Activated CD4-positive, alpha-beta memory T cell treated with anti-CD3 and anti-CD28 coated beads, Interleukin-2, amount 10 ng/mL, durations not matched to agents 7 days and 5 days (primary cell): ENCODE measurements at regions not wholly inside any gene's neighbourhood (a gene's known extent, or its start where the extent isn't known, plus 50 kb on each side); places are given as distances from the start of the nearest gene placed in this dataset.
"Not testable (repeated sequence)": the region's sequence is repeated elsewhere in the genome, so short reads cannot be mapped to it uniquely, and the experiment has no call there.

Experiments used
- CTCF ChIA-PET: fragments of 350-600 bp; sonication (Branson Sonifier 250); formaldehyde crosslinking; loops from one replicate; lab custom pipeline; 2021; ENCODE audit warnings: antibody characterized with exemption, inconsistent platforms; lab: Charles Lee
- POLR2A ChIA-PET: fragments of 350-600 bp; sonication (Branson Sonifier 250); formaldehyde crosslinking; loops from one replicate; lab custom pipeline; 2021; ENCODE audit warnings: antibody characterized with exemption; lab: Charles Lee
- DNase-seq: peaks from one replicate; pipeline ENCODE4 v3.0.0-alpha.2; 2020
- H3K27ac Mint-ChIP-seq: one replicate; pipeline ENCODE4 v1.8.0; 2021; ENCODE audit warnings: mild to moderate bottlenecking, mixed read lengths
- H3K27me3 Mint-ChIP-seq: one replicate; pipeline ENCODE4 v1.8.0; 2021; ENCODE audit warnings: mixed read lengths
- H3K36me3 Mint-ChIP-seq: one replicate; pipeline ENCODE4 v1.8.0; 2021; ENCODE audit warnings: low read depth, mixed read lengths
- H3K4me1 Mint-ChIP-seq: one replicate; pipeline ENCODE4 v1.8.0; 2021; ENCODE audit warnings: mixed read lengths
- H3K4me3 Mint-ChIP-seq: one replicate; pipeline ENCODE4 v1.8.0; 2021; ENCODE audit warnings: mild to moderate bottlenecking, mixed read lengths
- H3K9me3 Mint-ChIP-seq: one replicate; pipeline ENCODE4 v1.8.0; 2021; ENCODE audit warnings: mixed read lengths

GRCh38 chr3:144499001-144499930 is 527.6 kb downstream of the DIPK2A start:
- DNase-seq, result no peak
- Mint-ChIP-seq H3K4me3 (no peak overlapping the region), H3K9me3 (no peaks in the 10 kb centered on the region), H3K27ac (no peak overlapping the region), H3K36me3 (no peaks in the 10 kb centered on the region), H3K27me3 (no peaks in the 10 kb centered on the region), H3K4me1 (no peaks in the 10 kb centered on the region)
- CTCF ChIA-PET, result no interaction called here
- POLR2A ChIA-PET, result no interaction called here

GRCh38 chr3:144501467-144501866 is 529.8 kb downstream of the DIPK2A start:
- Mint-ChIP-seq H3K4me3 (no peak overlapping the region), H3K36me3 (no peaks in the 10 kb centered on the region), H3K4me1 (no peaks in the 10 kb centered on the region), H3K9me3 (no peaks in the 10 kb centered on the region), H3K27ac (no peak overlapping the region), H3K27me3 (no peaks in the 10 kb centered on the region)
- POLR2A ChIA-PET, result no interaction called here
- CTCF ChIA-PET, result no interaction called here
- no peak for DNase-seq

GRCh38 chr3:144502402-144502801 is 530.8 kb downstream of the DIPK2A start:
- Mint-ChIP-seq H3K4me1 (no peaks in the 10 kb centered on the region), H3K27ac (no peak overlapping the region), H3K9me3 (no peaks in the 10 kb centered on the region), H3K4me3 (no peak overlapping the region), H3K27me3 (no peaks in the 10 kb centered on the region), H3K36me3 (no peaks in the 10 kb centered on the region)
- no peak for DNase-seq
- POLR2A ChIA-PET, result no interaction called here
- CTCF ChIA-PET, result no interaction called here

DNA sequence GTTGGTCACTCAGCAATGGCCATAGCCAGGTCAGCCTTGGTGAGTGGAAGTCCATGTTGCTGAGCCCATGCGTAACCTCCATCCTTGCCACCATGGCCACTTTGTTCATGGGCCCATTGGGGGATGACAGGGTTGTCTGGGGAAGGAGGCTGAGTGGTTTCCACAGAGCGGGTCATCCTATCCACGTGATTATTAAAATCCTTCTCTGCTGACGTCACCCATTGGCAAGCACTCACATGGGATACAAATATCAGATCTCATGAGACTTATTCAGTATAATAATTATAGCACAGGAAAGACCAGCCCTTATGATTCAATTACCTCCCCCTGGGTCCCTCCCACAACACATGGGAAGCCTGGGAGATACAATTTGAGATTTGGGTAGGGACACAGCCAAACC is 534.8 kb downstream of the DIPK2A start:
- H3K36me3 Mint-ChIP-seq, POLR2A ChIA-PET, H3K9me3 Mint-ChIP-seq, CTCF ChIA-PET, H3K27me3 Mint-ChIP-seq, DNase-seq, H3K27ac Mint-ChIP-seq, H3K4me1 Mint-ChIP-seq, H3K4me3 Mint-ChIP-seq: not testable (repeated sequence)

DNA sequence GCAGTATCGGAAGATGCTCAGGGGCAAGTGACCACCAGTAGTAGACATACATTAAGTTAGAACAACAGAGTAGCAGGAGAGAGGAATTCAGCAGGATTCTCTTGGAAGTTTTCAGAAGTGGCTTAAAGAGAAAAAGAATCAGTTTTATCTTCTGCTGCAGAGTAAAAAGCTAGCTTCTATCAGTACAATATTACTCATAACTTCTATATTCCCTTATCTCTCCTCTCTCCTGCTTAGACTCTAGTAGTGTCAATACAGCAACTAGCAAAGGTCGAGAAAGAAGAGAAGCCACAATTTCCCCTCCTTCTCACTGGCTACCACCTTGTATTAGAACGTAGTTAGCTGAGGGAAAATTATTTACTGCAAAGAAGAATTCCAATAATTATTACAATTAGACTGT is 539.7 kb downstream of the DIPK2A start:
- Mint-ChIP-seq H3K9me3 (no peaks in the 10 kb centered on the region), H3K36me3 (no peaks in the 10 kb centered on the region), H3K4me3 (no peak overlapping the region), H3K4me1 (no peaks in the 10 kb centered on the region), H3K27me3 (no peaks in the 10 kb centered on the region), H3K27ac (no peak overlapping the region)
- no peak for DNase-seq
- POLR2A ChIA-PET, result no interaction called here
- CTCF ChIA-PET, result no interaction called here

DNA sequence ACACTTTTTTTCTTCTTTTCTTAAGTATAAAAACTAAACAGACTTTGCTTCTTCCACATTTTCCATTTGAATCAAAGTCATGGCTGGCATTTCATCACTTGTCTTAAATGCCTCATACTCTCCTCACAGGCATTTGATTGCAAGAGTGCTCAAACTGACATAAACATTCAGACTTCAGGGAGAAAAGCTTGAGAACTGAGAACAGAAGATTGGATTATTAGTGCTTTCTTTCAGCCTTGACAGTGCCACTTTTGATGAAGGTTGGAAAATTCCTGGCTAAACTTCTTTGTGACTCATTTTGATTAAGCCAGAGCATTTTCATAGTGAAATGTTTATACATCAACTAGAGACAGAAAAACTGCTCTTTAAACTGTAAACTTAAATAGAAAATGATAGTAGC is 544.4 kb downstream of the DIPK2A start:
- DNase-seq, result no peak
- no peak overlapping the region for H3K4me3 Mint-ChIP-seq
- POLR2A ChIA-PET, result no interaction called here
- CTCF ChIA-PET, result no interaction called here
- H3K9me3 Mint-ChIP-seq, result no peaks in the 10 kb centered on the region
- H3K36me3 Mint-ChIP-seq, result no peaks in the 10 kb centered on the region
- no peak overlapping the region for H3K27ac Mint-ChIP-seq
- no peaks in the 10 kb centered on the region for H3K27me3 Mint-ChIP-seq
- H3K4me1 Mint-ChIP-seq, result no peaks in the 10 kb centered on the region

- H3K4me1 Mint-ChIP-seq, result no peaks in the 10 kb centered on the region
- POLR2A ChIA-PET, result no interaction called here
- no peak overlapping the region for H3K4me3 Mint-ChIP-seq
- H3K9me3 Mint-ChIP-seq, result no peaks in the 10 kb centered on the region
- H3K27ac Mint-ChIP-seq, result no peak overlapping the region
- CTCF ChIA-PET, result no interaction called here
- H3K36me3 Mint-ChIP-seq, result no peaks in the 10 kb centered on the region
- no peaks in the 10 kb centered on the region for H3K27me3 Mint-ChIP-seq
- no peak for DNase-seq
Measured at GRCh38 chr3:144516589-144516988, 545.0 kb downstream of the DIPK2A start.

- Mint-ChIP-seq H3K4me3 (no peak overlapping the region), H3K9me3 (no peaks in the 10 kb centered on the region), H3K27me3 (no peaks in the 10 kb centered on the region), H3K4me1 (no peaks in the 10 kb centered on the region), H3K27ac (no peak overlapping the region), H3K36me3 (no peaks in the 10 kb centered on the region)
- DNase-seq, result no peak
- POLR2A ChIA-PET, result no interaction called here
- CTCF ChIA-PET, result no interaction called here
Measured at GRCh38 chr3:144521131-144521530, 549.5 kb downstream of the DIPK2A start.

DNA sequence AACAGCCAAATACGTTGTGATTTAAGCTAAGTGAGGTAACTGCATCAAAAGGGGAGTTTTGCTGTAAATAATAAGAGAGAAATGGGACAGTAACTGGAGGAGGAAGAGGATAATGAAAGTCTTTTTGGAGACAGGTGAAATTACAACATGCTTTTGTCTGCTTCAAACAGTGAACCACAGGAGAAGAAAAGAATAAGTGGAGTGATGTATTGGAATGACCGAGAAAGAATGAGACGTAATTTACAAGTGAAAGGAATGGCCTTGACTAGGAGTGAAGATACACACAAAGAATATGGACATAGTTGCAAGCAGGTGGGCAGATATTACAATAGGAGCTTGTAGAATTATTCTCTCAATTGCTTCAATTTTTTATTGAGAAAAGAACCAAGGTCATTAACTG is 550.8 kb downstream of the DIPK2A start:
- H3K36me3 Mint-ChIP-seq, result no peaks in the 10 kb centered on the region
- ChIA-PET CTCF (no interaction called here), POLR2A (no interaction called here)
- no peaks in the 10 kb centered on the region for H3K9me3 Mint-ChIP-seq
- no peak for DNase-seq
- H3K27ac Mint-ChIP-seq, result no peak overlapping the region
- no peaks in the 10 kb centered on the region for H3K4me1 Mint-ChIP-seq
- H3K27me3 Mint-ChIP-seq, result no peaks in the 10 kb centered on the region
- H3K4me3 Mint-ChIP-seq, result no peak overlapping the region

DNA sequence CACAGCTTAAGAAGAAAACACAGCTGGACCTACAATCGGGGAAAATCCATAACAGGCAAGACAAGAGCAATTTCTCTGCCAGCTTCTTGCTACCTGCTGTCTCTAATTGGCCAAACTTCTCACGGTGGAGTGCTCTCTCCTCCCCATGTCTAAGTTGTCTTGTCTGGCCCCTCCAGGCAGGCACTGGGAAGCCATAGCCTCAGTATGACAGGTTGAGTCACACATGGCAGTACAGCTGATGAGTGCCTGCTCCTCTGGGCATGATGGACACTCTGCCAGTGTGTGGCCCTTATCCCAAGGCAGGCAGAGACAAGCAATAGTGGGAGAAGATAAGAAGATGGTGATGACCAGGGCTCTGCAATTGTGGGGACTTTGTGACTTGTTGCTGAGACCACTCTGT is 551.8 kb downstream of the DIPK2A start:
- H3K36me3 Mint-ChIP-seq, result no peaks in the 10 kb centered on the region
- H3K27ac Mint-ChIP-seq, result no peak overlapping the region
- no peaks in the 10 kb centered on the region for H3K9me3 Mint-ChIP-seq
- H3K27me3 Mint-ChIP-seq, result no peaks in the 10 kb centered on the region
- no peak for DNase-seq
- CTCF ChIA-PET, result no interaction called here
- POLR2A ChIA-PET, result no interaction called here
- no peak overlapping the region for H3K4me3 Mint-ChIP-seq
- no peaks in the 10 kb centered on the region for H3K4me1 Mint-ChIP-seq

DNA sequence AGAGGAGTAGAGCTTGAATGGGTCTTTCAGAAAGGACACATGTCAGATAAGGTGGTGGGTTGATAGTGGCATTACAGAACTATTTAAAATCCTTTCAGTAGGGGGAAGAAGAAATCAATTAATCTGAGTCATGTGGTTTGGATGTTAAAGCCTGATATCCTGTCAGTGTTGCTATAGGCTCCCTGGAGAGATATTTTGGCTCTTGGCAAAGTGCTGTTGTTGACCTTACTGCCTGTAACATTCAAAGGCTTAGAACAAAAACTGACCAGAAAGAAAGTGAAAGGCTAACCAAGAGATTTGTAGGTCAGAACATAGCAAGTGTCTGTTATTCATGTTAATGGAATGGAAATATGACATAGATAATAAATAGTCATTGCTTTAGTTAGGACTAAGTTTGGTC is 552.9 kb downstream of the DIPK2A start:
- no peaks in the 10 kb centered on the region for H3K36me3 Mint-ChIP-seq
- no peaks in the 10 kb centered on the region for H3K27me3 Mint-ChIP-seq
- H3K9me3 Mint-ChIP-seq, result no peaks in the 10 kb centered on the region
- DNase-seq, result no peak
- POLR2A ChIA-PET, result no interaction called here
- no peak overlapping the region for H3K27ac Mint-ChIP-seq
- CTCF ChIA-PET, result no interaction called here
- H3K4me3 Mint-ChIP-seq, result no peak overlapping the region
- H3K4me1 Mint-ChIP-seq, result no peaks in the 10 kb centered on the region

GRCh38 chr3:144529566-144529965 is 557.9 kb downstream of the DIPK2A start:
- H3K9me3 Mint-ChIP-seq, result no peaks in the 10 kb centered on the region
- ChIA-PET POLR2A (no interaction called here), CTCF (no interaction called here)
- H3K36me3 Mint-ChIP-seq, result no peaks in the 10 kb centered on the region
- DNase-seq, result no peak
- no peak overlapping the region for H3K4me3 Mint-ChIP-seq
- no peak overlapping the region for H3K27ac Mint-ChIP-seq
- no peaks in the 10 kb centered on the region for H3K4me1 Mint-ChIP-seq
- no peaks in the 10 kb centered on the region for H3K27me3 Mint-ChIP-seq

- CTCF ChIA-PET, result no interaction called here
- Mint-ChIP-seq H3K27me3 (no peaks in the 10 kb centered on the region), H3K4me1 (no peaks in the 10 kb centered on the region), H3K4me3 (no peak overlapping the region), H3K27ac (no peak overlapping the region), H3K9me3 (no peaks in the 10 kb centered on the region), H3K36me3 (no peaks in the 10 kb centered on the region)
- DNase-seq, result no peak
- POLR2A ChIA-PET, result no interaction called here
Measured at GRCh38 chr3:144544871-144545270, 573.2 kb downstream of the DIPK2A start.

GRCh38 chr3:144546539-144546938 is 574.9 kb downstream of the DIPK2A start:
- Mint-ChIP-seq H3K9me3 (no peaks in the 10 kb centered on the region), H3K36me3 (no peaks in the 10 kb centered on the region), H3K4me3 (no peak overlapping the region), H3K4me1 (no peaks in the 10 kb centered on the region), H3K27ac (no peak overlapping the region), H3K27me3 (no peaks in the 10 kb centered on the region)
- CTCF ChIA-PET, result no interaction called here
- DNase-seq, result no peak
- POLR2A ChIA-PET, result no interaction called here
